HG03565 (cell line): ENCODE measurements at regions not wholly inside any gene's neighbourhood (a gene's known extent, or its start where the extent isn't known, plus 50 kb on each side); places are given as distances from the start of the nearest gene placed in this dataset.
A peak's percentile ranks its signal among the peaks of the same experiment; 100 is the strongest.

Source experiments
- ATAC-seq: cut with Tn5 transposase; IDR thresholded peaks from one replicate; pipeline ENCODE4 v1.9.1; 2021; ENCODE audit warnings: mild to moderate bottlenecking, moderate library complexity; ENCODE audit not compliant: unreplicated experiment

DNA sequence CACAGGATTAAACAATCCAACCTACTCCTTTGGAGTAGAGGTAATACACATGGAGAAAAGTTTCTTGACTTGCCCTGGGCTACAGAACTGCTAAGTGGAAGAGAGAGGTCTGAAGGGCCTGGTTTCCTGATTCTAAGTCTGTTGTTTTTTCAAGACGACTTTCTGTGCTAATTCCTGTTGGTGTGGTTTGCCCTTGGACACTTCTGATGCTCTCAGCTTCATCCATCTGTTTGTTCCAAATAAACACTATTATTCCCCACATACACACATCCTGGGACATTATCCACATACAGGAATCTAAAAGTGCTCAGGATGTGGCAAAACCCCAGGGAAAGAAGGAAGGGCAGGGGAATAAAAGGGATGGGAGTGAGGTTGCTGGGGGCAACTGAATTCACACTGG, 393.5 kb upstream of the TBL1XR1 start:
- no peak for ATAC-seq

DNA sequence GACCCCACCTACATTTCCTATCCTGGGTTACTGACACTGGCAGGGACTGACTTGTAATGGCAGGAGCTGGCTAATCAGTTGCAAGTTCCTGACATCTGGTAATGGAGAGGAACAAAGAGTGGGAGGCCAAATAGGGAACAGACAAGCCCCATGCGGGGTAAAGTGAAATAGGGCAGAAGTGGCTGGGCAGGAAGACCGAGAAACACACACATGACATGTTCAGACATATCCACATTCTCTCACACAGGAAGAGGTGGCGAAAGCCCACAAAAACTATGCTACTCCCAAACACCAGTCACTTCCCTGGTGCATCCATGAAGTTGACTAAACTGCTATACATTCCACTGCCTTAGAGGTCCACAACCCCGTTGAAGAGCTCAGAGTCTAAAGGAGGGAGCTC, 394.1 kb upstream of the TBL1XR1 start:
- ATAC-seq, result peak; percentile 63

DNA sequence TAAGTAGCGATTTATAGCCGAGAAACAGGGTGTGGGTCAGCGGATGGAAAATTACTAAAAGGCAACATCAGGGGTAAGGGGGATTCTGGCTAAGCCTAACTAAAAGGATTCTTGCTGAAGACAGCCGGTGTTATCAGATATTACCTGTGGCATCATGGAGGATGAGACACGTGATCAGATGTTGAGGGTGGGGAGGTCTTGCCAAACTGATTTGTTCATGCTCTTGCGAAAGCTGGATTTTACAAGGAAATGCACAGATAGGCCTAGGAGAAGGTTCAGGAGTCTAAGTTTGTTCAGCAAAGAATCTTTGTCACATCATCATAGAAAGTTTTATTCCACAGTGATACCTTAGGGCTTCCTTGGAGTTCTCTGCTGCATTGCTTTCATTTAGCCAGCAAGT, 396.8 kb upstream of the TBL1XR1 start:
- no peak for ATAC-seq

DNA sequence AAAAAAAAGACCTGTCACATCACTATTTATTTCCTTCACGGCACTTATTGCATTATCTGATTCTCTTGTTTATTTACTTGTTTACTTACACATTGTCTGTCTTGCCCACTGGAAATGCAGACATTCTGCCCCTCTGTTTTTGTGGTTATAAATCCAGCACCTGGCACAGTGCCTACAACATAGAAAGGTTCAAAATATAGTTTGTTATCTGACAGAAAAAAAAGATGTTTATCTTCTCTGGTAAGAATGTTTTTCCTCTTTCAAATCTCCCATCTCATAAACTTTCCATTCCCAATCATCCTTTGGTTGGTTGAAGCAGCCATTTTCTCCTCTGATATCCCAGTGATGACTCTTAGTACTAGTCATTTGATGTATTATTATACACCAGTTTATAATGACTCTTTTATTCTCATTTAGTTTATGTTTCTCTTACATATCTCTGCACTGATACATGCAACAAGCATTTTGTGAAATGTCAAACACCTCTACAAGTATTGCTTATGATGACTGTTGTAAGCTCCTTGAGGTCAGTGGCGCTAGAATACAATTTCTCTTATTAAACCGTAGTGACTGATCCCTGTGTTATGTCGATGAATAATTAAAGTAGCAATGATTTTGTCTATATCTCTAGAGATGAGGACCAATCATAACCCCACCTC, 398.4 kb upstream of the TBL1XR1 start:
- no peak for ATAC-seq

DNA sequence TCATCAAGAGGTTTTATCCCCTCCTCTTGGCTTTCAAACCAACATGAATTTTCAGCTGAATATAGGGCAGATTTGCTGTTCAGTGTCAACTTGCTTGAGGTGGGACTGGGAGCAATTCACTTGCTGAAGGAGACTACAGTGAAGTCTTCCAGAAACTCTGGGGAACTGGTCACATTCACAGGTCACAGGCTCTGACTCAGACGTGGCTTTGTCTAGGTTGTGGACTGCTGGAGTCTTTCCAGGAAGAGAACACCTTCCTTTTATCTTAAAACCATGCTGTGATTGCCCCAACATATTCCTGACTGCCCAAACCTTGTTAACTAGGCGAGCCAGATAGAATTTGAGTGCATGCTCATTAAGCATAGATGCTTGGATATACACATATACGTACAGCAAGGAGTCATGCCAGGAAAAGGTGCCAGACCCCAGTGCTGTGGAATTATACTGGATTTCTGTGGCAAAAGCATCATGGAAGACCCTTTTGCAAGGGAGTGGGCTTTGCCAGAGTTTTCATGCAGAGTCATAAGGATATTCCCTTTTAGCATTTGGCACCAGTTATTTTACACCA, 399.1 kb upstream of the TBL1XR1 start:
- no peak for ATAC-seq

DNA sequence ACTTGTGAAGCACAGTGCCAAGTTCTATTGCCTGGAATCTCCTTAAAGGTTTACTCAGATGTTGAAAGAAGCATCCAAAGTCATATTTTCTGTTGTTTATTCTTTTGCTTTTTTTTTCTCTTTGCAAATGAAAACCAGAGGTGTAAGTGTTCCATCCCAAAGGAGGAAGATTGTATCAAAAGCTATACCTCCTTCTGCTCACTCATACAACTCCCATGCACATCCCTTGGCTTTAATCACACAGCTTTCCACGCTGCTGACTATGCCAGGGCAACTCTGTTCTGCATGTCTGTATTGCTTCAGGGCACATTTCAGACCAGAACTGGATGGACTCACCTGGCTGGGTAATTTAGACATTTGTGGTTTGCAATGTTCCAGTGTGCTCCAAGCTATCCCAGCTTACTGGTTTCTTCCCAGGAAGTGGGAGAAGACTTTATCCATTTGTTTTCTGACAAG, 399.6 kb upstream of the TBL1XR1 start:
- no peak for ATAC-seq

DNA sequence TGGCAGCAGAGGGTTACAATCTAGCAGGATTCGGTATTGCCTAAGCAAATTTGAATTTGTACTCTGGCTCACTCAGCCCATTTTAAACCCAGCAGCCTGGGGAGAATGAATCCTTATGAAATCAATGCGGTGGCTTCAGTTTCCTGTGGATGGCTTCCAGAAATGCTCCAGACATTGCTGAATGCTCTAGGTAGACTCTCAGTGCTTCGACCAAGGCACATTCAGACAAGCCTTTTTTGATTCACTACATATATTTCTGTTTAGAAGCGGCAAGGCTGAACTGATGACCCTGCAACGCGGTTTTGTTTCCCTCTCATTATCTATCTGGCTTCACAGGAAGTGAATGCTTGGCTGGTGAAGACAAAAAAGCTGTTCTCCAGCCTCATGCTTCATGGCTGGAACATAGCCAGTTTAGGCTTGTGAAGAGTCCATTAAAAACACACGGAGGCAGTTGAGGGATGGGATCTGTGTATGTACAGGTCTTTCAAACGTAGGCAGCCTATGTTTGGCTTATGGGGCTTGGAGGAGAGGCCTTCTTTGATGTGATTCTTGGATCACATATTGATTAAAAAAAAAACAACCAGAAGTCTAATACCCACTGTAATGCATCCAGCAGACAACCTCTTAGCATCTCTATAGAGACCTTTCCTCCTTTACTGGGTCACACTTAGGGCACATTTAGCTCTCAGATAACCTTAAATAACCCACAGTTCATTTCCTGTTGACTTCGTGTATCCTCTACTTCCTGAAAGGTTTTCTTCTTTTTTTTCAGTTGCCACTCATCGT, 400.2 kb upstream of the TBL1XR1 start:
- ATAC-seq, result peak; percentile 73

DNA sequence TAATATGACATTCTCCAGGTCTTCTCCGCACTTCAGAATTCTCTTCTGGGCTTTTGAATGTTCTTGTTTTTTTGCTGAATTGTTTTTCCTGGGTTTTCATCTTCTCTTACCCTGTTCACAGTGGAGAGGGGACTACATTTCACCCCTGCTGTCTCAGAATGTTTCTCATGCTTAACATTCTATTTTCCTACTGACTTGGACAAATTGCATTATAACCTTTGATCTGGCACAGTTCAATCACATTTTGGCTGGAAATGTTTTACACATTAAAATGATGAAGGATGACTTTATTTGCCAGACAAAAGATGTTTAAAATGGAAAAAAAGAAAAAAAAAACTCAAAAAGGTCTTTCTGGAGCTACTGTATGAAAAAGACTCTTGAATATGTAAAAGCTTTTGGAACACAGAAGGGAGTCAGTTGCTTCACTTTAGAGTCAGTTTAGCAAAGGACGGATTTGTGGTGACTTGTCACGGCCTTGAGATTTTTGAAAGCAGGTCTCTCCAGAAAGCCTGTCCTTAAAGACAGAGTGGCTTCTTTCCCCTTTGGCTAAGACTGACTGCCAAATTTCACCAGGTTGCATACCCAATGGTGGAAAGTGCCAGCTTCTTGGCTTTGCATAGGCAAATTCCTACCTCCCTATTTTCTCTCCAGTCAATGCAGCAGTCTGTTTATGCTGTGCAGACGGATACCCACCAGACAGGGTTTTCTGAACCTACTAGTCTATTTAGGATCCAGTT, 401.0 kb upstream of the TBL1XR1 start:
- ATAC-seq, result no peak

DNA sequence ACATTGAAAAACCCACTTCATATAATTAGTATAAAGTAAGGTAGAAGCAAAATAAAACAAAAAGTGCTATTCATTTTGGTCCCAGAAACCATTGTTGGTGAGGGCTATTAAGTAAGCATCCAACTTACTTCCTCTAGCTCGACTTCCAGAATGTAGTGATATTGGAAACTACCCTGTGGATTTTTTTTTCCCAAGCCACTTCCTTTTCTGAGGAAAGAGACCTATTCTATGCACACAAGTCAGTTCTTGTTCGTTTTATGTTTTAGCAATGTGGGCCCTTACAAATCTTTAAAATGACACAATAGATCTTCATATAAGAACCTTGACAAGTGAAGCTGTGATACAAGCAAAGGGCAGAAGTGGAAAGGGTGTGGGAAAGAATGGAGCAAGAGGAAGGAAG, 402.0 kb upstream of the TBL1XR1 start:
- no peak for ATAC-seq

DNA sequence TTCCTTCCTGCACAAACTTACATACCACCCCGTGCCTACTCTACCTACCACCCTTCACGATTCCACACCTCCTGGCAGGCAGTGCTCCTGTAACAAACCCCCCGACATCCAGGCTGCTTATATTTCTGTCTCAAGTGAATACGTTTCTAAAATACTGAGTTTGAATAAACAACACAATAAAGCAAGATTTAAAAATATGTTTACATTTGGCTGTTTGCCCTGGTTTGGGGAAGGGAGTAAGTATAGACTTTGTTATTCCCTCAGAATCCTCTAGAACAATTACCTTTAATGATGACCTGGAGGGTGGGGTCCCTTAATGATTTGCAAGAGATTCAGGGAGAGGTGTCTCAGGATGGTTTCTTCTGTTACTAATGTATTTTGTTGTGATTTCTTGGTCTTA, 402.6 kb upstream of the TBL1XR1 start:
- no peak for ATAC-seq

DNA sequence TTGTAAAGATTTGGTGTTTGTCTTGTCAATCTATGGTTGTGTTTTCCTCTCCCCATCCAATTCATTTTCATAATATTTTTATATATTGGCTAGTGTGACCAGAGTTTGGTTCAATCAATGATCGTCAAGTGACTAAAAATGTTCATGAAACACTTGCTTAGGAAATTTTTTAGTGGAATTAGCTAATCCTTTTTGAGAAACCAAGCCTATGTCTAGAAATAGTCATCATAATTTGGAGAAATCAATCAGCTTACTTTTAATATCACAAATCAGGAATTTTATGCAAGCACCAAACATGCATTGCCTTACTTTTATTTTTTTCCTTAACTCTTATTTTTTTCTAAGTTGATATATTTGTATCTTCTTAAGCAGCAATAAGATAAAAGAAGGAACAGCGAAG, 403.1 kb upstream of the TBL1XR1 start:
- ATAC-seq, result no peak

DNA sequence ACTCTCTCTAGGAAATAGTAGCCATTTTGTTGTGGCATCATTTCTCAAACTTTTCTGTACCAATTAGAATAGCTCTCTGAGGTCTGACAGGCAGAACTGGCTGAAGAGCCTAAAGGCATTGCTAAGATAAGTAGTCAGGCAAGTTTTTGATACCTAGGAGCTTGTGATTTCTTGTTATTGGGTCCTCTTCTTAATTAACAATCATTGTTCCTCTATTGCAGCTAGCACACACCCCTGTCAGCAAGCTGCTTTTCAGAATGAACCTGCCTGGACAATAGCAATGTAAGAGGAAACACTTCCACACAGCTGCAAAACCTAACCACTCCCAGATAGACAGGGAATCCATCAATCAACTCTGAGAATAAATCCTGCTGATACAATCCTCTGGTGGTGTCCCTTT, 403.9 kb upstream of the TBL1XR1 start:
- ATAC-seq, result no peak

DNA sequence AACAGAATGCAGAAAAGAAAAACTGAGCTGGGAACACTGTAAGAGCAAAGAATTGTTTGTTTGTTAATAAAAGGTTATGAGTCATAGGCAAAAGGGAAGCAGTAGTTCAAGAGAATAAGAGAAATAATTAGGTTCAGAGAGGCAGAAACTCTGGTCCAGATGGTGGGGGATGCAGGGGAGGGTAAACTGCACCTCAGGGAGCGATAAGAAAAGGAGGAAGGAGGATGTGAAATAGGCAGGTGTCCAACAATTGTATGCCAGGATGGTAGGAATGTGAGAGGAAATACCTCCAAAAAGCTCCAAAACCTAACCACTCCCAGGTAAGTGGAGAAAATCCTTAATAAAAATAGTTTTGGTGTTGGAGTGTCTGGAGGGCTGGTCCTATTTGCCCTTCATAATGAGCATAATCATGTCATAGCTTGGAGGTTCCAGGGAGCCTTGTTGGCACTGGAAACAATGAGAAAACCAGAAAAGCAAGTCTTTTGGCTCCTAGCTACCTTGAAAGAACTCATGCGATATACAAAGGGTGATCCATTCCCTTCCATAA, 405.4 kb upstream of the TBL1XR1 start:
- no peak for ATAC-seq

DNA sequence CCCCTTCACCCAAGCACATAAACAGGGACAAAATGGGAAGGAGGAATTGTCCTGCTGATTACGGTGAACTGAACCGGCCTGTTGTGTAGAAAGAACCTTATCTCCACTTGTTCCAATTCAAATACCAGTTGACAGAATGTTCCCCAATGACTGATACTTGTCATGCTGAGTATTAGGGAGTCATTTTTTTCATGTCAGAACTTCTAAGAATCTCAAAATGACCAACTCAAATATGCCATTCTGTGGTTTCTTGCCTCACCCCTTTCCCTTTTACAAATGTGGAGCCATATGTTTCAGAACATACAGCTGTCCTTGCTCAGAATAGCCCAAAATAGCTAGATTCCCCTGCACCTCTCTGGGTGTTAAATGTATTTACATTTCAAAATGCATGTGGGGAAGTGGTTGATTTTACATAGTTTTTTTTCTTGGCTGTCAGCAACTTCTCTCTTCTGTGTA, 405.9 kb upstream of the TBL1XR1 start:
- ATAC-seq, result peak; percentile 71

DNA sequence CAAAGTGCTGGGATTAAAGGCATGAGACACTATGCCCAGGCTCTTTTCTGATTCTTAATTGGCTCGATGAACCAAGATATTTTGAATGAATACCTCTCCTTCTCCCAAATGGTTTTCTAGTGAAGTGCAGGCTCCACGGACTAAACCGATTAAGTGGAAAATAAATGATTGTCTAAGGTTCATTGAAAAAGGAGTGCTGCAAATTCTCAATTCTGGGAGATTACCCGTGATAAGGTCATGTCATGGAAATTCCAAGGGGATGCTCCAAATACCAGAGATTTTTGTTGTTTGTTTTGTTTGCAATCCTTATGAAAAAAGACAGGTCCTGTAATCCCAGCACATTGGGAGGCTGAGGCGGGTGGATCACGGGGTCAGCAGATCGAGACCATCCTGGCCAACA, 406.9 kb upstream of the TBL1XR1 start:
- ATAC-seq, result no peak

DNA sequence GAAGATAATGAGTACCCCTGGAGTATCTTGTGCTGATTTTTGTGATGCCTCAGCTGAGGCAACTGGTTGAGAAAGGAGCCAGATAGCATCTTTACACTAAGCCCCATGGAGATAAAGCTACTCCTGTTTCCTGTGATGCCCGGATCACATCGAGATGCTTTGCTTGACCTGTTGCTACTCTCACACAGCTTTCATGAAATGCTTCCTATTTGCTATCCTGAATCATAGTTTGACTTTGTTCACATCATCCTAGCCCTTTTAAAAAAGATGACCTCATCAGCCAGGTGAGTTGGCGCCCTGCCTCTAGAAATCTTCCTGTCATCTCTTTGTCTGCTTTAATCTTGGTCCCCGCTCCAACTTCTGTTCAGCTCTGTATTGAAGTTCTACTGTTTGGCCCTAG, 409.6 kb upstream of the TBL1XR1 start:
- ATAC-seq, result no peak

DNA sequence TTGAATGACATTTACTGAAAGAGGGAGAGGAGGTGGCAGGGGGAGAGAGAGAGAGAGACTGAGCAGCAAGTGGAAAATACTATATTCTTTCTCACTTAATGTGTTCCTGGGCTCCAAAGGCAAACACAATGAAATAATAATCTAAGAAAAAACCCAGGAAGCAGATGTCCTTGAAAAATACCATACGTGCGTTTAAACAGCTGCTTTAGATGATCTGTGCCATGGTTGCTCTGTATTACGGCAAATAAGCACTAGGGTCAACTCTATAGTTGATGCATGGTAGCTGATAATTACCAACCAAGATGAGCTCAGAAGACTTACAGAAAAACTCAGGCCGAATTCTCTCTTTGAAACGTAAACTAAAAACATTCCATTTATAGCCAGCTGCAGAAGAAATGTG, 410.3 kb upstream of the TBL1XR1 start:
- no peak for ATAC-seq

DNA sequence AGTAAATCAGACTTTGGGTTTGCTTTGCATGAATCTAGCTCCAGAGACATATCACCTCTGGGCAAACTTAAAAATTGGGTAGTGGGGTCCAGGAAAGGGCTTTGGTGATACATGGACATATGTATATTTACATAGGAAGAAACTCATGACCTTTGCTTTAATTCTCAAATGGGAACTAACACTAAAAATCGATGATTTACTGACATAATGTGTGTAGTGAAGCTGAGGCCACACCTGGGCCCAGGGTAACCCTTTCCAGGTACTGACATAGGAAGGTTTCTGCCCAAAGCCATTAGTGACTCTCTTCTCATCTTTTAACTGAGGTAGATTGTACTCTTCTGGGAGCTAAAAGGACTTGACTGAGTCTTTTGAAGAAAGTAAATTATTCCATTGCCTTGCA, 411.2 kb upstream of the TBL1XR1 start:
- ATAC-seq, result no peak

DNA sequence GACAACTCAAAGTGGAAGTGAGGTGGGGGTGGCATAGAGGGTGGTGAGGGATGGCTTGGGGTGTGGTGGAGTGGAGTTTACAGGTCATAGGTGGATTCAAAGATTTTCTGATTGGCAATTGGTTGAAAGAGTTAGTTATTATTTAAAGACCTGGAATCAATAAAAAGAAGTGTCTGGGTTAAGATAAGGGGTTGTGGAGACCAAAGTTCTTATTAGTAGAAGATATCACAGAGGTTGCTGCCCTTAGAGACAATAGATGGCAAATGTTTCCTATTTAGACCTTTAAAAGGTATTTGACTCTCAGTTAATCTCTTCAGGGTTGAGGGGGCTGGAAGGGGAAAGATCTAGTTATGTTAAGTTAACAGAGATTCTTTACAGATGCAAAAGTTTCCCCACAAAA, 412.3 kb upstream of the TBL1XR1 start:
- ATAC-seq, result no peak

DNA sequence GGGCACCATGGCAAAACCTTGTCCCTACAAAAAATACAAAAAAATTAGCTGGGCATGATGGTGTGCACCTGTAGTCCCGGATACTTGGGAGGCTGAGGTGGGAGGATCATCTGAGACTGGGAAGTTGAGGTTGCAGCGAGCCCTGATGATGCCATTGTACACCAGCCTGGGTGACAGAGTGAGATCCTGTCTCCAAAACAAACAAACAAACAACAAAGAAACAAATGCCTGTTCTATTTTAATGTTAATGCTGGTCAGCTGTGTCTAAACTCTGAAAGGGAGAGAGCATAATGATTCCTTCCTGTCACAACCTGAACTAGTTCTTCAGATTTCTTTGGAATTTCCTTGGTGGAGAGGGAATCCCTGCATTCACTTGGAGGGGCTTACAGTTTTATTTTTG, 413.0 kb upstream of the TBL1XR1 start:
- no peak for ATAC-seq
